SK-N-SH treated with all-trans-retinoic acid at 6 μM for 48 hours (cell line): ENCODE measurements at regions not wholly inside any gene's neighbourhood (a gene's known extent, or its start where the extent isn't known, plus 50 kb on each side); places are given as distances from the start of the nearest gene placed in this dataset.

Experiments
- ATAC-seq: fragments of 200-7000 bp; cut with Tn5 transposase; 3 replicates; pipeline ENCODE4 v1.9.1; 2020; ENCODE audit warnings: mild to moderate bottlenecking, moderate library complexity
- ARNTL ChIP-seq: fragments of 450-650 bp; formaldehyde crosslinking; IDR thresholded peaks from 2 replicates; pipeline ENCODE4 v1.5.0; 2020; ENCODE audit warnings: low read depth, mild to moderate bottlenecking, moderate library complexity, borderline replicate concordance
- BACH2 ChIP-seq: fragments of 250-450 bp; sonication (Bioruptor Pico); IDR thresholded peaks from 2 replicates; pipeline ENCODE4 v1.9.0; 2021; ENCODE audit warnings: mild to moderate bottlenecking, borderline replicate concordance
- CSDC2 ChIP-seq: fragments of 250-450 bp; sonication (Bioruptor Pico); IDR thresholded peaks from 2 replicates; pipeline ENCODE4 v1.5.0; 2020; ENCODE audit warnings: mild to moderate bottlenecking, moderate library complexity
- ESRRG ChIP-seq: fragments of 250-450 bp; sonication (Bioruptor Pico); IDR thresholded peaks from 2 replicates; pipeline ENCODE4 v1.6.1; 2021; ENCODE audit warnings: mild to moderate bottlenecking
- GLIS3 ChIP-seq: fragments of 250-450 bp; sonication (Bioruptor Pico); IDR thresholded peaks from 2 replicates; pipeline ENCODE4 v1.5.0; 2020; ENCODE audit warnings: mild to moderate bottlenecking, moderate library complexity
- ISL1 ChIP-seq: fragments of 250-450 bp; sonication (Bioruptor Pico); IDR thresholded peaks from 2 replicates; pipeline ENCODE4 v2.1.2; 2022; ENCODE audit warnings: mild to moderate bottlenecking, moderate library complexity
- OSR1 ChIP-seq: fragments of 250-450 bp; sonication (Bioruptor Pico); IDR thresholded peaks from 2 replicates; pipeline ENCODE4 v1.8.0; 2022; ENCODE audit warnings: moderate library complexity, mild to moderate bottlenecking, inconsistent platforms
- PPARA ChIP-seq: fragments of 250-450 bp; sonication (Bioruptor Pico); IDR thresholded peaks from 2 replicates; pipeline ENCODE4 v1.5.0; 2020; ENCODE audit warnings: mild to moderate bottlenecking, borderline replicate concordance
- SNAI2 ChIP-seq: fragments of 250-450 bp; sonication (Bioruptor Pico); IDR thresholded peaks from 2 replicates; pipeline ENCODE4 v1.5.0; 2020; ENCODE audit warnings: mild to moderate bottlenecking, moderate library complexity
- TCF4 ChIP-seq: fragments of 250-450 bp; sonication (Bioruptor Pico); IDR thresholded peaks from 2 replicates; pipeline ENCODE4 v1.8.0; 2021; ENCODE audit warnings: mild to moderate bottlenecking, moderate library complexity, borderline replicate concordance
- TOX ChIP-seq: fragments of 250-450 bp; sonication (Bioruptor Pico); IDR thresholded peaks from 2 replicates; pipeline ENCODE4 v1.8.0; 2021; ENCODE audit warnings: mild to moderate bottlenecking, moderate library complexity, borderline replicate concordance
- ZFP3 ChIP-seq: fragments of 250-450 bp; sonication (Bioruptor Pico); IDR thresholded peaks from 2 replicates; pipeline ENCODE4 v1.5.0; 2020; ENCODE audit warnings: mild to moderate bottlenecking, moderate library complexity
- ZNF565 ChIP-seq: fragments of 450-650 bp; formaldehyde crosslinking; conservative IDR thresholded peaks from 2 replicates; pipeline ENCODE4 v1.5.0; 2020; ENCODE audit warnings: low read depth, mild to moderate bottlenecking, moderate library complexity
- ZNF70 ChIP-seq: fragments of 450-650 bp; formaldehyde crosslinking; IDR thresholded peaks from 2 replicates; pipeline ENCODE4 v1.5.0; 2020; ENCODE audit warnings: mild to moderate bottlenecking, moderate library complexity
- ZNF8 ChIP-seq: fragments of 450-650 bp; formaldehyde crosslinking; IDR thresholded peaks from 2 replicates; pipeline ENCODE4 v1.5.0; 2020; ENCODE audit warnings: mild to moderate bottlenecking, moderate library complexity
- TF ChIP-seq, protein P1 (sequence below): fragments of 250-450 bp; sonication (Bioruptor Pico); IDR thresholded peaks from 2 replicates; pipeline ENCODE4 v1.5.1; 2020; ENCODE audit warnings: low read depth, mild to moderate bottlenecking, moderate library complexity
- TF ChIP-seq, protein P2 (sequence below): fragments of 250-450 bp; sonication (Bioruptor Pico); IDR thresholded peaks from 2 replicates; pipeline ENCODE4 v1.5.0; 2020; ENCODE audit warnings: mild to moderate bottlenecking, moderate library complexity
- TF ChIP-seq, protein P3 (sequence below): fragments of 250-450 bp; sonication (Bioruptor Pico); IDR thresholded peaks from 2 replicates; pipeline ENCODE4 v1.8.0; 2021; ENCODE audit warnings: low read depth, mild to moderate bottlenecking, moderate library complexity, borderline replicate concordance
- TF ChIP-seq, protein P4 (sequence below): fragments of 250-450 bp; sonication (Bioruptor Pico); IDR thresholded peaks from 2 replicates; pipeline ENCODE4 v1.5.1; 2021; ENCODE audit warnings: mild to moderate bottlenecking, moderate library complexity

DNA sequence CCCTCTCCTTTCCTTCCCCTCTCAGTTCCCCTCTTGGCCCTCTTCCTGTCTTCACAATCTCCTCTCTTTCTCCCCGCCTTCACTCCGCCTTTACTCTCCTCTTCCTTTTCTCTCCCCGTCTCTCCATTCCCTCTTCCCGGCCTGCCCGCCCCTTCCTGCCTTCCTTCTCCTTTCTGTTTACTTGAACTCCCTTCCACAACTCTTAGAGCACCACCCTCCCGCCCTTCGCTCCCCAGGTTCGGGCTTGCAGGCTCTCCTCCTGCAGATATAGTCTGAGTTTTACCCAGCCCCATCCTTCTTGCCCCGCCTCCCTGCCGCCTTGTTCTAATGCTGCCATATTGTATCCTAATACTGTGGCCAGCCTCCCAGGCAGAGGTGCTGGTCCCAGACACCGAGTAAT is 201.5 kb upstream of the N4BP1 start:
- TF ChIP-seq, protein P1, sequence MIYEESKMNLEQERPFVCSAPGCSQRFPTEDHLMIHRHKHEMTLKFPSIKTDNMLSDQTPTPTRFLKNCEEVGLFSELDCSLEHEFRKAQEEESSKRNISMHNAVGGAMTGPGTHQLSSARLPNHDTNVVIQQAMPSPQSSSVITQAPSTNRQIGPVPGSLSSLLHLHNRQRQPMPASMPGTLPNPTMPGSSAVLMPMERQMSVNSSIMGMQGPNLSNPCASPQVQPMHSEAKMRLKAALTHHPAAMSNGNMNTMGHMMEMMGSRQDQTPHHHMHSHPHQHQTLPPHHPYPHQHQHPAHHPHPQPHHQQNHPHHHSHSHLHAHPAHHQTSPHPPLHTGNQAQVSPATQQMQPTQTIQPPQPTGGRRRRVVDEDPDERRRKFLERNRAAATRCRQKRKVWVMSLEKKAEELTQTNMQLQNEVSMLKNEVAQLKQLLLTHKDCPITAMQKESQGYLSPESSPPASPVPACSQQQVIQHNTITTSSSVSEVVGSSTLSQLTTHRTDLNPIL: no peak
- TF ChIP-seq, protein P2, sequence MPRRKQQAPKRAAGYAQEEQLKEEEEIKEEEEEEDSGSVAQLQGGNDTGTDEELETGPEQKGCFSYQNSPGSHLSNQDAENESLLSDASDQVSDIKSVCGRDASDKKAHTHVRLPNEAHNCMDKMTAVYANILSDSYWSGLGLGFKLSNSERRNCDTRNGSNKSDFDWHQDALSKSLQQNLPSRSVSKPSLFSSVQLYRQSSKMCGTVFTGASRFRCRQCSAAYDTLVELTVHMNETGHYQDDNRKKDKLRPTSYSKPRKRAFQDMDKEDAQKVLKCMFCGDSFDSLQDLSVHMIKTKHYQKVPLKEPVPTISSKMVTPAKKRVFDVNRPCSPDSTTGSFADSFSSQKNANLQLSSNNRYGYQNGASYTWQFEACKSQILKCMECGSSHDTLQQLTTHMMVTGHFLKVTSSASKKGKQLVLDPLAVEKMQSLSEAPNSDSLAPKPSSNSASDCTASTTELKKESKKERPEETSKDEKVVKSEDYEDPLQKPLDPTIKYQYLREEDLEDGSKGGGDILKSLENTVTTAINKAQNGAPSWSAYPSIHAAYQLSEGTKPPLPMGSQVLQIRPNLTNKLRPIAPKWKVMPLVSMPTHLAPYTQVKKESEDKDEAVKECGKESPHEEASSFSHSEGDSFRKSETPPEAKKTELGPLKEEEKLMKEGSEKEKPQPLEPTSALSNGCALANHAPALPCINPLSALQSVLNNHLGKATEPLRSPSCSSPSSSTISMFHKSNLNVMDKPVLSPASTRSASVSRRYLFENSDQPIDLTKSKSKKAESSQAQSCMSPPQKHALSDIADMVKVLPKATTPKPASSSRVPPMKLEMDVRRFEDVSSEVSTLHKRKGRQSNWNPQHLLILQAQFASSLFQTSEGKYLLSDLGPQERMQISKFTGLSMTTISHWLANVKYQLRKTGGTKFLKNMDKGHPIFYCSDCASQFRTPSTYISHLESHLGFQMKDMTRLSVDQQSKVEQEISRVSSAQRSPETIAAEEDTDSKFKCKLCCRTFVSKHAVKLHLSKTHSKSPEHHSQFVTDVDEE (CRISPR knock-in tag): no peak
- TF ChIP-seq ZNF8: no peak
- TF ChIP-seq TCF4 (CRISPR knock-in tag): no peak

DNA sequence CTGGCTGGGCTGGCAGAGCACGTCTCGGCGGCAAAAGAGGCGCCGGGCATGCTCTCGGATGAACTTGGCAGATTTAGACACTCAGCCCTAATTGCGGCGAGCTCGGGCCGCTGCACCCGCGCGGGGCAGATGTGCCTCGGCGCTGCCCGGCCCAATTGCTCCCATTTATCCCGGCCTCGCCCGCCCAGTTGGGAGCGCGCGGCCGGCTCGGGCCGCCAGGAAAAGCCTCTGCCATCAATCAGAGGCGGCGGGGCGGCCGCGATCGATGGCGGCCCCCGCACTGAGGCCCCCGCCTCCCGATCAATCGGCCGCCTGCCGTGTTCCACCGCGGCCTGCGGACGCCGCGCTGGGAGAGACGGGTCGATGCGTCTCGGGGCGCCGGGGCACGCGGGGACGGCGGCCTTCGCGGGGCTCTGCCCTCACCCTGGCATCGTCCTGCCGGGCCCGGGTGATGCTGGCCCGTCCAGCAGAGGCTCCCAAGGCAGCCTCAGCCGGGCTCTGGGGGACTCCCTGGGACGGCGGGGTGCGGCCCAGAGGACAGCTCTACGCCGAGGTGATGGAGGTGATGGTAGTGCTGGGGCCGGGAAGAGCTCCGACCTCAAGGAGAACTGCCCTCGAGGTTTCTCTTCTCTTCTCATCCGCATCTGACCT is 200.9 kb upstream of the N4BP1 start:
- no peak for ATAC-seq
- no peak for TF ChIP-seq PPARA (CRISPR knock-in tag)
- TF ChIP-seq, protein P2 (CRISPR knock-in tag): no peak
- TF ChIP-seq ZNF8: no peak
- TF ChIP-seq OSR1 (CRISPR knock-in tag): no peak
- no peak for TF ChIP-seq ISL1
- TF ChIP-seq BACH2 (CRISPR knock-in tag): no peak
- TF ChIP-seq SNAI2 (CRISPR knock-in tag): no peak
- TF ChIP-seq ESRRG (CRISPR knock-in tag): no peak
- TF ChIP-seq, protein P1: no peak
- TF ChIP-seq CSDC2 (CRISPR knock-in tag): no peak
- TF ChIP-seq ZNF70 (CRISPR knock-in tag): no peak
- TF ChIP-seq, protein P3, sequence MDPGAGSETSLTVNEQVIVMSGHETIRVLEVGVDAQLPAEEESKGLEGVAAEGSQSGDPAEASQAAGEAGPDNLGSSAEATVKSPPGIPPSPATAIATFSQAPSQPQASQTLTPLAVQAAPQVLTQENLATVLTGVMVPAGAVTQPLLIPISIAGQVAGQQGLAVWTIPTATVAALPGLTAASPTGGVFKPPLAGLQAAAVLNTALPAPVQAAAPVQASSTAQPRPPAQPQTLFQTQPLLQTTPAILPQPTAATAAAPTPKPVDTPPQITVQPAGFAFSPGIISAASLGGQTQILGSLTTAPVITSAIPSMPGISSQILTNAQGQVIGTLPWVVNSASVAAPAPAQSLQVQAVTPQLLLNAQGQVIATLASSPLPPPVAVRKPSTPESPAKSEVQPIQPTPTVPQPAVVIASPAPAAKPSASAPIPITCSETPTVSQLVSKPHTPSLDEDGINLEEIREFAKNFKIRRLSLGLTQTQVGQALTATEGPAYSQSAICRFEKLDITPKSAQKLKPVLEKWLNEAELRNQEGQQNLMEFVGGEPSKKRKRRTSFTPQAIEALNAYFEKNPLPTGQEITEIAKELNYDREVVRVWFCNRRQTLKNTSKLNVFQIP: no peak
- TF ChIP-seq ARNTL (CRISPR knock-in tag): no peak
- TF ChIP-seq, all 23 proteins: peak for 0

More for the DNA sequence above, 201.5 kb upstream of the N4BP1 start:
- no peak for ATAC-seq

DNA sequence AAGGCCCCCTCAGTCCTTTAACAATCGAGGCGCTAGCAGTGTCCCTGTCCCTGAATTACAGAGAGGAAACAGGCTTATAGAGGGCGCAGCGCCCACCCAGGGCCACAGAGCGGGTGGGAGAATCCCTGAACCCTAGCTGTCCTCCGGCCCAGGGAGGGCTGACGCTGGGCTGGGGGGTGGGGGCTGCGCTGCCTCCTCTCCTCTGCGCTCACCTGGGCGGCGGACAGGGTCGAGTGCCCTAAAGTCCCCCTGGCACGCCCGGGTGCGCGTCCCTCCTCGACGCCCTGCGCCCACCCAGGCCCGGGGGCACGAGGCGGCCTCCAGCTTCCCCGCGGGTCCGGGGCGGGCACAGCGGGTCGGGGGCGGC is 200.4 kb upstream of the N4BP1 start:
- ATAC-seq: no peak
- TF ChIP-seq TOX (CRISPR knock-in tag): no peak
- TF ChIP-seq, all 23 proteins: peak for 0

DNA sequence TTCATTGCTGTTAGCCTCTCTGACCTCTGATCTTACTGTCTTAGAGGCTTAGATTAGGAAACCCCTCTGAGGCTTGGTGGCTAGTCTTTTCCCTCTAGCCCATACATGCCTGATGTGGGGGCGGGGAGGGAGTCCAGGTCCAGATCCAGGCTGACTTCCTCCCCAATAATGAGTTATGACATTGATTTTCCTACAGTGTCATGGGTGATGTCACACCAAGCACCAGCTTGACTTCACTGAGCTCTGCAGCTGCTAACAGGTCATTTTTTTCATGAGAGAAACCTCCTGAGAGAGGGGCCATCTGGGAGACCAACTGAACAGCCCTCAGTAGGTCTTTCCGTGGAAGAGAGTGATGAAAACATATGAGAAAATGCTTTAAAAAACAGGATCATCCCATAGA is 180.2 kb upstream of the N4BP1 start:
- ATAC-seq: no peak
- TF ChIP-seq, protein P4, sequence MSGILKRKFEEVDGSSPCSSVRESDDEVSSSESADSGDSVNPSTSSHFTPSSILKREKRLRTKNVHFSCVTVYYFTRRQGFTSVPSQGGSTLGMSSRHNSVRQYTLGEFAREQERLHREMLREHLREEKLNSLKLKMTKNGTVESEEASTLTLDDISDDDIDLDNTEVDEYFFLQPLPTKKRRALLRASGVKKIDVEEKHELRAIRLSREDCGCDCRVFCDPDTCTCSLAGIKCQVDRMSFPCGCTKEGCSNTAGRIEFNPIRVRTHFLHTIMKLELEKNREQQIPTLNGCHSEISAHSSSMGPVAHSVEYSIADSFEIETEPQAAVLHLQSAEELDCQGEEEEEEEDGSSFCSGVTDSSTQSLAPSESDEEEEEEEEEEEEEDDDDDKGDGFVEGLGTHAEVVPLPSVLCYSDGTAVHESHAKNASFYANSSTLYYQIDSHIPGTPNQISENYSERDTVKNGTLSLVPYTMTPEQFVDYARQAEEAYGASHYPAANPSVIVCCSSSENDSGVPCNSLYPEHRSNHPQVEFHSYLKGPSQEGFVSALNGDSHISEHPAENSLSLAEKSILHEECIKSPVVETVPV (CRISPR knock-in tag): no peak
- TF ChIP-seq OSR1 (CRISPR knock-in tag) (no peak), ZFP3 (no peak), ZNF565 (CRISPR knock-in tag) (no peak), ARNTL (CRISPR knock-in tag) (no peak), TCF4 (CRISPR knock-in tag) (no peak), ZNF8 (no peak), ISL1 (no peak), GLIS3 (CRISPR knock-in tag) (no peak)
- TF ChIP-seq, protein P3: no peak
- TF ChIP-seq, protein P1: no peak
